WI38 (cell line): ENCODE measurements at regions not wholly inside any gene's neighbourhood (a gene's known extent, or its start where the extent isn't known, plus 50 kb on each side); places are given as distances from the start of the nearest gene placed in this dataset.

Experiments
- H3K4me3 ChIP-seq: 2 replicates; pipeline ENCODE4 v1.5.1; 2011; ENCODE audit warnings: low read depth, mild to moderate bottlenecking, control low read depth, low read length
- CTCF ChIP-seq: IDR thresholded peaks from 2 replicates; pipeline ENCODE4 v1.5.1; 2012; ENCODE audit warnings: low read depth, mild to moderate bottlenecking, control low read depth, low read length

DNA sequence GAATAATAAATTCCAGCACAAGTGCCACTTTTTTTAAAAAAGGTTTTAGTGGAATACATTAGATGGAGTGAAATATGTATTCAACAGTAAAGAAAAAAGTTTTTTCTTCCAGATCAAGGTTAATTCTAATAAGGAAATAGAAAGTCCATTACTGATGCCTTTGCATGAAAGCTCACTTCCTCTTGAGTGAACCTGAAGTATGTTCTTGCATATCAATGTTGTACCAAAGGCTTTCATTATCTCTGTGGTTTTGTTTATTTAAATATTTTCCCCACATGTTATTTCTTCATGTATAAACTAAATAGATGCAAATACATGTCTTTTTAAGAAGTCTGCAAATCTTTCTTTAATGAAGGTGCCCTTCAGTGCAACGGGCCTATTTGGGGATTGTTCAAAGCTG lies 307.9 kb downstream of the C4orf33 start:
- no peak for TF ChIP-seq CTCF

DNA sequence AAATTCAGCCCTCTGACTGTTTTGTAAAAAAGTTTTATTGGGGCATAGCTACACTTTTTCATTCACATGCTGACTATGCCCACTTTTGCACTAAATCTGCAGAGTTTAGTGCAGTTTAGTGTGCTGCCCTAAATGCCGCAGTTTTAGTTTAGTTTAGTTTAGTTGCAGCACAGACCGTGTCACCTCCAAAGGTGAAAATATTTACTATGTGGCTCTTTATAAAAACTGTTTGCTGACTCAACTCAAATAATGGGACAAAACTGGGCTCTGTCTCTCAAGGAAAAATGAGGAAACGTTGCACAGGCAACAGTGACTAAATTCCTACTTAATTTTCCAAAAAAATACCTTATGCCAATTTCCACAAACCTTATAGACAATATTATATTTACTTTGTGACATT lies 314.2 kb downstream of the C4orf33 start:
- no peak for TF ChIP-seq CTCF
- no peak overlapping the region for H3K4me3 ChIP-seq

More for the DNA sequence above, 307.9 kb downstream of the C4orf33 start:
- H3K4me3 ChIP-seq, result no peak overlapping the region

DNA sequence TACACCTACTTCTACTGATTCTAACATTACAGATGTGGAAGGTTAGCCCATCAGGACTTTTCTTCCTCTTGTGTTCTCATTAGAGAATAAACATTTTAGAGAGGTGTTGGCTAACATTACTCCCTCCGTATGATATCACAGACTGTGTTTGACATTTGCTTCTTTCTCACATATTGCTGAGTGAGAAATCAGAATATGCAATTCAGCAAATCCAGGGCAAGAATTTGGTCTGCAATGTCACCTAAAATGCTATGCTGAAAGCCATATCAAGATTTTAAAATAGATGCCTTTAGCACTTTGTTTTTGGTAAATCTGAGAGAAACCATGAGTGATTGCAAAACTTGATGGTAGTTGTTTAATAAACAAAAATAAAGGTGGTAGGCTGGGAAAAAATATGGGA lies 319.1 kb downstream of the C4orf33 start:
- TF ChIP-seq CTCF, result no peak
- no peak overlapping the region for H3K4me3 ChIP-seq

GRCh38 chr4:129420637-129421036 lies 324.7 kb downstream of the C4orf33 start:
- no peak overlapping the region for H3K4me3 ChIP-seq
- no peak for TF ChIP-seq CTCF

DNA sequence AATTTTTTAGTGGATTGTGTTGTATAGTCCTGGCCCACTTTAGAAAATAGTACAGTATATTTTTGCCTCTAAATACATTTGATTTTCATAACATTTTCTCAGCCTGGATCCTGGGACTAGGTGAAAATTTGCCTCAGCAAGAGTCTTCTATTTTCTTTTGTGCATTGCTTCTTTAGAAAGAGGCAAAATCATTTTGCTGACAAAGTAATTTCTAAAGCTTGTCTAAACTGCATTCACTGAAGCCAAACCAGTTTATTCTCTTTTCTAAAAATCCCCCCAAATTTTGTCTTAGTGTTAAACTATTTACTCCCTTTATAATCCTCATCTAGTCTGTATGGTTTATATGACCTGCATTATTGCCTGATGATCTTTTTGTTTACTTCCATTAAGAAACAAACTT lies 326.3 kb downstream of the C4orf33 start:
- TF ChIP-seq CTCF, result no peak

GRCh38 chr4:129428454-129428853 lies 332.5 kb downstream of the C4orf33 start:
- H3K4me3 ChIP-seq, result no peak overlapping the region
- no peak for TF ChIP-seq CTCF

More for the DNA sequence above, 326.3 kb downstream of the C4orf33 start:
- no peak overlapping the region for H3K4me3 ChIP-seq

- TF ChIP-seq CTCF, result no peak
Measured at GRCh38 chr4:129429581-129430320, 333.8 kb downstream of the C4orf33 start.

More at GRCh38 chr4:129429581-129430320, 333.8 kb downstream of the C4orf33 start:
- no peak overlapping the region for H3K4me3 ChIP-seq
